SH-SY5Y (cell line): ENCODE measurements at regions not wholly inside any gene's neighbourhood (a gene's known extent, or its start where the extent isn't known, plus 50 kb on each side); places are given as distances from the start of the nearest gene placed in this dataset.

Experiments used
- GATA2 ChIP-seq: IDR thresholded peaks from 2 replicates; pipeline ENCODE4 v1.6.1; 2011; ENCODE audit warnings: mild to moderate bottlenecking, low read depth, low read length
- GATA3 ChIP-seq: IDR thresholded peaks from 2 replicates; pipeline ENCODE4 v1.6.1; 2011; ENCODE audit warnings: low read depth, mild to moderate bottlenecking, low read length, moderate library complexity

DNA sequence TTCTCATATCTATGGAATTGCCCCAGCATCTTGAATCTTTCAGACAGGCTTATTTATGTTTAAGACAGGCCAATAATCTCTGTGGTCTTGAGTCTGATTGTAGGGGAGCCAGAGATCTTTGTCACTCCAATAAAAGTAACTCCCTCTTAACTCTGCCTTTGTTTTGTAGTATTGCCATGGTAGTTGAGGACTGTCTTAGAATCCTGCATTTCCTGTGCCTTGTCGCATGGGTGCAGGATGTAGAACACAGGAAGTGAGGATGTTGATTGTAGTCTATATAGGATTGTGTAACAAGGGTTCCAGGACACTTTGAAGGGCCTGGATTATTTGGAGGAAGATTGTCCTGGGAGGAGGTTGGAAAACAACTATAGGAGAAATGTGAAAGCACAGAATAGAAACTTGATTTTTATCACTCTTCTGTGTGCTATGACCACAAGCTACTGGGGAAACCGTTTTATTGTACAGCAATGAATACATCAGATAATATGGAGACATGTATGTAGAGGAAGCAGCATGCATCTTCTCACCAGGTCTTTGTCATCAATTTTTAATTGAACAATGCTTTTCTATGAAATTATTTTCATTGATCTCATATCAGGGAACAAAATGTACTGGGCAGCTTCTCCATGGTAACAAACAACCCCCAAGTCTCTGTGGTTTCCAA, 411.7 kb downstream of the FGF9 start:
- TF ChIP-seq GATA2: no peak
- no peak for TF ChIP-seq GATA3
